ENCODE measurements at regions not wholly inside any gene's neighbourhood (a gene's known extent, or its start where the extent isn't known, plus 50 kb on each side); places are given as distances from the start of the nearest gene placed in this dataset.

- TF ChIP-seq, protein P1, sequence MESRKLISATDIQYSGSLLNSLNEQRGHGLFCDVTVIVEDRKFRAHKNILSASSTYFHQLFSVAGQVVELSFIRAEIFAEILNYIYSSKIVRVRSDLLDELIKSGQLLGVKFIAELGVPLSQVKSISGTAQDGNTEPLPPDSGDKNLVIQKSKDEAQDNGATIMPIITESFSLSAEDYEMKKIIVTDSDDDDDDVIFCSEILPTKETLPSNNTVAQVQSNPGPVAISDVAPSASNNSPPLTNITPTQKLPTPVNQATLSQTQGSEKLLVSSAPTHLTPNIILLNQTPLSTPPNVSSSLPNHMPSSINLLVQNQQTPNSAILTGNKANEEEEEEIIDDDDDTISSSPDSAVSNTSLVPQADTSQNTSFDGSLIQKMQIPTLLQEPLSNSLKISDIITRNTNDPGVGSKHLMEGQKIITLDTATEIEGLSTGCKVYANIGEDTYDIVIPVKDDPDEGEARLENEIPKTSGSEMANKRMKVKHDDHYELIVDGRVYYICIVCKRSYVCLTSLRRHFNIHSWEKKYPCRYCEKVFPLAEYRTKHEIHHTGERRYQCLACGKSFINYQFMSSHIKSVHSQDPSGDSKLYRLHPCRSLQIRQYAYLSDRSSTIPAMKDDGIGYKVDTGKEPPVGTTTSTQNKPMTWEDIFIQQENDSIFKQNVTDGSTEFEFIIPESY (IDR thresholded peaks at IDR 0.05), result no peak
Observed at GRCh38 chr18:11468120-11468519, 141.3 kb upstream of the SLC35G4 start (continued).

GRCh38 chr18:11467611-11468010 is 141.8 kb upstream of the SLC35G4 start:
- Histone ChIP-seq H3K36me3 (ENCODE audit: control insufficient read depth in 4 of 4, insufficient read depth in 3 of 4, low read depth in 1 of 4, low read length in 3 of 4) (no peaks in the 10 kb centered on the region), H3K4me3 (ENCODE audit: low read depth in 1 of 3, low read length in 3 of 3) (no peak overlapping the region), H3K27me3 (ENCODE audit: control insufficient read depth in 4 of 4, insufficient read depth in 4 of 4, low read length in 3 of 4) (peaks cover 0 to 2% (median 0%) of the 10 kb centered on the region in 4 donors), H3K9ac (ENCODE audit: low read depth in 1 of 2, low read length in 2 of 2) (no peak overlapping the region), H3K27ac (ENCODE audit: low read depth in 1 of 2, low read length in 2 of 2) (no peak overlapping the region), H3K4me1 (ENCODE audit: control insufficient read depth in 4 of 4, insufficient read depth in 4 of 4, low read length in 3 of 4) (no peaks in the 10 kb centered on the region), H3K9me3 (ENCODE audit: control insufficient read depth in 4 of 4, low read length in 3 of 4) (no peaks in the 10 kb centered on the region)
- no peak for TF ChIP-seq RXRA (IDR thresholded peaks at IDR 0.05)
- TF ChIP-seq YY1 (IDR thresholded peaks at IDR 0.05), result no peak
- no peak for TF ChIP-seq FOXA1 (IDR thresholded peaks at IDR 0.05)
- TF ChIP-seq MAX (IDR thresholded peaks at IDR 0.05), result no peak
- 79% methylated on average over 2 of the region's 2 CpGs for WGBS
- DNase-seq (ENCODE audit: low spot score), result no peak

GRCh38 chr18:11464129-11464528 is 145.3 kb upstream of the SLC35G4 start:
- H3K4me1 ChIP-seq (ENCODE audit: control insufficient read depth in 4 of 4, insufficient read depth in 4 of 4, low read length in 3 of 4), result no peaks in the 10 kb centered on the region
- TF ChIP-seq SP1 (IDR thresholded peaks at IDR 0.05) (no peak), RXRA (IDR thresholded peaks at IDR 0.05) (no peak), MAX (IDR thresholded peaks at IDR 0.05) (no peak), GABPA (IDR thresholded peaks at IDR 0.05 in 1 of 2, conservative IDR thresholded peaks at IDR 0.05 in 1 of 2) (no peak), HNF4A (conservative IDR thresholded peaks at IDR 0.05) (no peak), JUND (IDR thresholded peaks at IDR 0.05) (no peak), NR2F2 (IDR thresholded peaks at IDR 0.05) (no peak), TAF1 (conservative IDR thresholded peaks at IDR 0.05) (no peak), CTCF (IDR thresholded peaks at IDR 0.05; ENCODE audit: low read depth, low read length, missing input control) (no peak), HNF4G (IDR thresholded peaks at IDR 0.05) (no peak), FOXA2 (IDR thresholded peaks at IDR 0.05) (no peak), EGR1 (IDR thresholded peaks at IDR 0.05; ENCODE audit: low read depth in 2 of 2) (no peak), YY1 (IDR thresholded peaks at IDR 0.05) (no peak), RAD21 (IDR thresholded peaks at IDR 0.05) (no peak), FOXA1 (IDR thresholded peaks at IDR 0.05) (no peak)
- TF ChIP-seq, protein P1 (IDR thresholded peaks at IDR 0.05), result no peak
- TF ChIP-seq, protein P2, sequence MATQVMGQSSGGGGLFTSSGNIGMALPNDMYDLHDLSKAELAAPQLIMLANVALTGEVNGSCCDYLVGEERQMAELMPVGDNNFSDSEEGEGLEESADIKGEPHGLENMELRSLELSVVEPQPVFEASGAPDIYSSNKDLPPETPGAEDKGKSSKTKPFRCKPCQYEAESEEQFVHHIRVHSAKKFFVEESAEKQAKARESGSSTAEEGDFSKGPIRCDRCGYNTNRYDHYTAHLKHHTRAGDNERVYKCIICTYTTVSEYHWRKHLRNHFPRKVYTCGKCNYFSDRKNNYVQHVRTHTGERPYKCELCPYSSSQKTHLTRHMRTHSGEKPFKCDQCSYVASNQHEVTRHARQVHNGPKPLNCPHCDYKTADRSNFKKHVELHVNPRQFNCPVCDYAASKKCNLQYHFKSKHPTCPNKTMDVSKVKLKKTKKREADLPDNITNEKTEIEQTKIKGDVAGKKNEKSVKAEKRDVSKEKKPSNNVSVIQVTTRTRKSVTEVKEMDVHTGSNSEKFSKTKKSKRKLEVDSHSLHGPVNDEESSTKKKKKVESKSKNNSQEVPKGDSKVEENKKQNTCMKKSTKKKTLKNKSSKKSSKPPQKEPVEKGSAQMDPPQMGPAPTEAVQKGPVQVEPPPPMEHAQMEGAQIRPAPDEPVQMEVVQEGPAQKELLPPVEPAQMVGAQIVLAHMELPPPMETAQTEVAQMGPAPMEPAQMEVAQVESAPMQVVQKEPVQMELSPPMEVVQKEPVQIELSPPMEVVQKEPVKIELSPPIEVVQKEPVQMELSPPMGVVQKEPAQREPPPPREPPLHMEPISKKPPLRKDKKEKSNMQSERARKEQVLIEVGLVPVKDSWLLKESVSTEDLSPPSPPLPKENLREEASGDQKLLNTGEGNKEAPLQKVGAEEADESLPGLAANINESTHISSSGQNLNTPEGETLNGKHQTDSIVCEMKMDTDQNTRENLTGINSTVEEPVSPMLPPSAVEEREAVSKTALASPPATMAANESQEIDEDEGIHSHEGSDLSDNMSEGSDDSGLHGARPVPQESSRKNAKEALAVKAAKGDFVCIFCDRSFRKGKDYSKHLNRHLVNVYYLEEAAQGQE (IDR thresholded peaks at IDR 0.05), result no peak
- TF ChIP-seq, protein P3, sequence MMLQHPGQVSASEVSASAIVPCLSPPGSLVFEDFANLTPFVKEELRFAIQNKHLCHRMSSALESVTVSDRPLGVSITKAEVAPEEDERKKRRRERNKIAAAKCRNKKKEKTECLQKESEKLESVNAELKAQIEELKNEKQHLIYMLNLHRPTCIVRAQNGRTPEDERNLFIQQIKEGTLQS (IDR thresholded peaks at IDR 0.05), result no peak
- no peak overlapping the region for H3K9ac ChIP-seq (ENCODE audit: low read depth in 1 of 2, low read length in 2 of 2)
- no peaks in the 10 kb centered on the region for H3K36me3 ChIP-seq (ENCODE audit: control insufficient read depth in 4 of 4, insufficient read depth in 3 of 4, low read depth in 1 of 4, low read length in 3 of 4)
- H3K27me3 ChIP-seq (ENCODE audit: control insufficient read depth in 4 of 4, insufficient read depth in 4 of 4, low read length in 3 of 4), result peaks cover 0 to 2% (median 0%) of the 10 kb centered on the region in 4 donors
- H3K27ac ChIP-seq (ENCODE audit: low read depth in 1 of 2, low read length in 2 of 2), result no peak overlapping the region
- no peak overlapping the region for H3K4me3 ChIP-seq (ENCODE audit: low read depth in 1 of 3, low read length in 3 of 3)
- H3K9me3 ChIP-seq (ENCODE audit: control insufficient read depth in 4 of 4, low read length in 3 of 4), result no peaks in the 10 kb centered on the region
- WGBS, result 84% methylated on average over 2 of the region's 2 CpGs
- DNase-seq (ENCODE audit: low spot score), result no peak

Data from liver (tissue), 8 donors.